Right ventricle myocardium superior (tissue), 1 donor: ENCODE measurements at regions not wholly inside any gene's neighbourhood (a gene's known extent, or its start where the extent isn't known, plus 50 kb on each side); places are given as distances from the start of the nearest gene placed in this dataset.
"Not testable (repeated sequence)": the region's sequence is repeated elsewhere in the genome, so short reads cannot be mapped to it uniquely, and the experiment has no call there.

ENCODE experiments used
- ATAC-seq: fragments of 200-7000 bp; cut with Tn5 transposase; one replicate; pipeline ENCODE4 v1.9.1; 2020; ENCODE audit warnings: mild to moderate bottlenecking; ENCODE audit not compliant: poor library complexity
- DNase-seq: peaks from one replicate; pipeline ENCODE4 v3.0.0-alpha.2; 2020
- intact Hi-C: fragments of 100-400 bp; cut with DNase I; formaldehyde crosslinking; loops from one replicate; pipeline ENCODE4 v1.11.2; 2022
- donor health status: DM: no; HTN: yes; CAD: no; lungs with severe emphysema.

DNA sequence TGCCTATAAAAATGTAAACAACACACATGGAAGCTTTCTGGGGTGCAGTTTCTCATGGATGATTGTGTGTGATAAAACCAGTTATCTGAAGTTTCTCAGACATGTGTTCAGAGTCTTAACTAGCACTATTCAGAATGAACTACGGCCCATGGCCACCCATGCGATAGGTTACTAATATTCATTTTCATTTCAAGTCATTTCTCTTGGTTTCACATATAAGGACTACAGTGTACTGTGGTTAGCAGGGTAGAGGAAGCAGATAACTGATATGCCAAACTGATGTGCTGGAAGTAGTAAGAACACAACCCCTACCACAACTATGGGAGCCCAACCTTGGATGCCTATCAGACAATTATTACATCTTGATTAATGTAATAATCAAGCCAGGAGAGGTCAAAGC lies 372.1 kb downstream of the DTWD2 start:
- ATAC-seq (no peak), DNase-seq (no peak)
- intact Hi-C loops = no loop called here

DNA sequence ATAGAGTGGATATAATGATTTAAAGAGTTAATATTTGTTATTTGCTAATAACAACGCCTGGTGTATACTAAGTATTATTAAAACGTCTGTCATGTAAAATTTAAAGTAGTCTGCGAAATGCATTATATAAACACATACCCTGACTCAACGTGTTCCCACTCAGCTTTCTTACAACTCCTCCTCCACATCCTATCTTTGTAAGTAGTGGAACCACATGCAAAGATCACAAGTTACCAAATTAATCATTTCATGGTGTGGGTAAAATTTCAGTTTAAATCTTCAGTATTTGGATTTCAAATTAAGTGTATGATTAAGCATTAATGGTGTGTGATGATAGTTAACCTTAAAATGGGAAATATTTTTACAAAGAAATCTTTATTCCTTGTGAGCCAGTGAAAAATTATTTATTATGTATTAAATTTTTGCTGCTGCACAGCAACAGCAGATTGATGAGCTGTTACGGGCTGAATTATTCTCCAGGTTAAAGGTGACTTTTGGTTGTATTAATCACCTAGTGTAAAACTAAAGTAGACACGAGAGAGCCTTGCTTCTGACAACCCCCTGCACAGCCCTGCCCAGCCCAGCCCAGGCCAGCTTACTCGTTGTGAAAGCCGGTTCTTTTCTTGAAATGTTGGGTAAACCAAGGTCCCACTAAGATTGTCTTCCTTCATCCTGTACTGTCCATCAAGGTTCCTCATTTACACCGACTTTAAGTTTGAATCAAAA lies 373.5 kb downstream of the DTWD2 start:
- no peak for ATAC-seq

DNA sequence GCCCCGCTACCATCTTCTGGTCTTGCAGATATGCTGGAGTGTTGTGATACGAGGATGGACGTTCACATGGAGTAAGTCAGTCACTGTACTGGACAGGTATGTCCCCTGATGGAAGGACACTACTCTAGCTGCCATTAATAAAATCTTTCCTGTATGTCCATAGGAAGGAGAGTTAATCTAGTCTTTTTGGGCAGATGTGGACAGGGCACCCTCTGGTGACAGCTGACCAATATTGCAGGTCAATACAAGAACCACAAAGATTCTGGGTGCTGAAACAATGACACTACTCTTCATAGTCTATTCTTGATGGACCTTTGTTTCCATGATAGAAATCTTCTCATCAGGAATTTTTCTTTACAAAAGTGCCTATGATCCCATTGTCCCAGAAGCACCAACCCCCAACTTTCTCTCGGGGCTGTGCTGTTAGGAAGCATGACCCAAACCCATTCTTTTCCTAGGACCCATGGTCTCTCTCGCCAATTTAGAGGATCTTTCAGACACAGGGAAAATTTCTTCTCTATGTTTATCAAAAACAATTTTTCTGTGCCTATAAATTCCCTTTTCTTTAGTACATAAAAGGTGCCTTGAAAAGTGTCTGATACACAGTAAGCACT lies 376.9 kb downstream of the DTWD2 start:
- ATAC-seq = peak; percentile 18
- no peak for DNase-seq
- intact Hi-C loops = no loop called here

More for the DNA sequence above, 373.5 kb downstream of the DTWD2 start:
- intact Hi-C loops = no loop called here
- no peak for DNase-seq

DNA sequence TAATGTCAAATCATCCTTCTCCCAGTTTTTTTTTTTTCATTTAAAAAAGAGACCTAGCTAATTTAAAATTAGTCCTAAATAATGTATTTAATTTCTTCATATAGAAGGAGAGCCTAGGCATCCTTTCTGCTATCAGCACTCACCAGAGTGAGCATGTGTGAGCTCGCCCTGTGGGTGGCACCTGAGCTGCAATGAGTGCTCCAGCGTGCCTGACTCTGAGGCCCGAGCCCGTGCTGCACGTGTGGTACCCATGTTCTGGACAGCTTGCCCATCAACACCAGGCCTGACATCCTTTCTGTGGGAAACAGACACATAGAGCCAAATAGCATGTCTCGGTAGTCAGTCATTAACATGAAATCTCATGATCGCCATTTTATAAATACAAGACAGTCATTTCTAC lies 381.4 kb downstream of the DTWD2 start:
- no peak for DNase-seq
- intact Hi-C loops = no loop called here
- ATAC-seq = no peak

DNA sequence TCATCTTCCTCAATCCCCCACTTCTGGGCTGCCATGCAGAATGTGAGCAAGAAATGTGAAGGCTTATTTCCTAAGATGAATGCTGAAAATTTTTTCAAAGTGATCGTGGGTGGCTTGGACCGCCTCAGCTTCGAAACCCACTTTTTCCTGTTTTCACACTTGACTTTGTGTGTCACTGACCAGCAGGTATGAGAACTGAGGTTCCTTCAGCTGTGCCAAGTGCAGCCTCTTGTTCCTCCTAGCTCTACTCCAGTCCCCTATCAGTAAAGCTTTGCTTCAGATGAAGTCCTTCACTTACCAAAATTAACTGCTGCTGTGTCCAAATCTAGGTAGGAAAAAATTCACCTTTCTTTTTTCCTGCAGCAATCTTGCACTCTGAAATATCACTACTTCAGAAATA lies 382.6 kb downstream of the DTWD2 start:
- intact Hi-C loops = no loop called here
- no peak for ATAC-seq
- no peak for DNase-seq

DNA sequence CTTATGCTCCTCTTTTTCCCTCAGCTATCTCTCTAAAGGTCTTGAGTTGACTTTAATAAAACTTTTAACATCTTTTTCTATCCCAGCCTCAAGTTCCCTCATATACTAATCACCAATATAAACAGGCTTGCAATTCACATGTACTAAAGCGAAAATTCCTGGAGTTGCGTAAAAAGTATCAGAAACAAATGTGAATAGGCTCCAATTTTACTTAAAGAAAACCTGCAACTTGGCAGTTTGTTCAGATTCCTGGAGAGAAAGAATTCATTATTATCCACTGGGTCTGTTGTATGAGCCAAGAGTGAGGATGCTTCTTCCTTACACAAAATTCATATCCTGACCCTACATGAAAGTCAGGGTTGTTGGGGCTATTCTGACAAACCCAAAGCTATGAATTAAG lies 384.2 kb downstream of the DTWD2 start:
- no peak for DNase-seq
- intact Hi-C loops = no loop called here
- ATAC-seq = no peak

DNA sequence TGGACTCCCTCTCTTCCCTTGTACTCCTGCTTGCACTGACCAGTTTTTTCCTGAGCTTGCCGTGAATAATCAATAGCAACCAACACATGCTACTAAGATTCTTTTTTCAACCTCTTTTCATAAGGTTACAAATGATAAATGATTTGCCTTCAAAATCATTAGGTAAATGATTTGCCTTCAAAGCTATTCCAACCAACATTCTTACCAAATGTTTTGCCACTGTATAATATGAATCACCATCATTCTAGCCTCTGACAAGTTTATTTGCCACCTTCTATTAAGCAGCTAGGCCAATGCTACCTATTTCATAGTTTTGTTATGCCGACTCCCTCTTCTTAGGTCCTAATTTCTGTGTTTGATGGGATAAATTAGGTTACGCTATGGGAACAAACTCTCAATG lies 385.1 kb downstream of the DTWD2 start:
- DNase-seq (no peak), ATAC-seq (no peak)
- intact Hi-C loops = no loop called here

DNA sequence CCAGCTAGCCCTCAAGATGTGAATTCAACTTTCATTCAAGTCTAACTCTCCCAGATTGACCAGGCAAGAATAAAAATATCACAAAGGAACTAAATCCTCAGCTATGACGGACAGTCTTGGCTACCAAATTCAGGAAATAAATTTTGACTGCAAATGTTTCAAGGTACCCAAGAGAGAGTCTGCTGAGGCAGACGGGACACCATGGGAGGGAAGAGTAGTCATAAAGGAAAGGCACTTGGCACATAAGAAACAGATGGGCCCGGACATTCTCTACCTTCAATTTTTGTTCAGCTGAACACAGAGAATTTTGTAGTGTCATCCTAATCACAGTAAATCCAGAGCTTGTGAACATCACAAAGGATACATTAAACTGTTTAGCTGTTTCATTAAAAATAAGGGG lies 390.0 kb downstream of the DTWD2 start:
- ATAC-seq (no peak), DNase-seq (no peak)
- intact Hi-C loops = no loop called here

DNA sequence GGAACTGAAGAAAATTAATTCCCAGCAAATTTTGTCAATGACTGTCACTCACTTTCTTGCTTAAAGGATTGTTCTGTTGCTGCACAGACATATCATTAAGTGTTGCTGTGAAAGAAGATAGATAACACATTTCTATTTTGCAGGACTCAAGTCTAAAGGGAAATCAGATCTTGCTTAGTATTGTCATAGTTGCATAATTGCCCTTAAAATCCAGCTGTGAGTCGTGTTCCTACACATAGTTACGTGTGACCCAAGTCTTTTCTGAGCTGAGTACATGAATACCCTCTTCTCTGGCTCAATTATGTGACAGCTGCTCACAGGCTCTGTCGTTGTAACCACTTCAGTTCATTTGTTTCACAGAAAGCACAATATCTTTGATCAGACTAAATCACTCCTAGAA lies 390.8 kb downstream of the DTWD2 start:
- DNase-seq (no peak), ATAC-seq (no peak)
- intact Hi-C loops = no loop called here

DNA sequence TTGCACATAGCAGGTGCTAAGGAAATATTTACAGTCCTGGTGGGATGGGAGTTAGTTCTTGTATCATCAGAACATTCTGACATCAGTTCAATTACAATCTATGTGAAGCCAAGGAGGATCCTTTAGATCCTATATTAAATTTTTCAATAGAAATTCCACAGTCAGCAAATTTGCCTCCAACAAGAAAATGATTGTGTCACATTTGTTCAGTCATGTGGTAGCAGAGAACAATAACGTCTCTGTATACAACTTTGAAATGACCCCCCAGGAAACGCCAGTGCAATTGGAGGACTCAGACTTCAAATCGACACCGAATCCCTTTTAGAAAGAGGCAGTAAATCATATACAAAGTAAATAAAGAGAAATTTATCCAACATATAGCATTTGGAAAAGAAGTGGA lies 392.1 kb downstream of the DTWD2 start:
- DNase-seq = no peak
- no peak for ATAC-seq

DNA sequence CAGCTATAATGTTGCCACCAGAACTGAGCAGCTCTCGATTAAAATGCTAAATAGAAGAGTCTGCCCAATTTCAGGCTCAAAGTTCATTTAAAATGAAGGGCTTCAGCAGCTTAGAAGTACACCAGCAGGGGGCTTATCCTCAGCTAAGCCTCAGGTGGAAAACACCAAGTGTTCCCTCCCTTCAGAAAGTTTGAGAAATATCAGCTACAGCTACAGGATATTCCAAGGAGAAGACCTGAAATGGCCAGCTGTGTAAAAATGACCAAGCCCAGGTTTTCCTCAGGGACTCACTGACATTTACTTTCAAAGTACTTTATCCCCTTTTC lies 395.4 kb downstream of the DTWD2 start:
- no peak for DNase-seq
- ATAC-seq = no peak
- intact Hi-C loops = no loop called here

More for the DNA sequence above, 392.1 kb downstream of the DTWD2 start:
- intact Hi-C loops = no loop called here

DNA sequence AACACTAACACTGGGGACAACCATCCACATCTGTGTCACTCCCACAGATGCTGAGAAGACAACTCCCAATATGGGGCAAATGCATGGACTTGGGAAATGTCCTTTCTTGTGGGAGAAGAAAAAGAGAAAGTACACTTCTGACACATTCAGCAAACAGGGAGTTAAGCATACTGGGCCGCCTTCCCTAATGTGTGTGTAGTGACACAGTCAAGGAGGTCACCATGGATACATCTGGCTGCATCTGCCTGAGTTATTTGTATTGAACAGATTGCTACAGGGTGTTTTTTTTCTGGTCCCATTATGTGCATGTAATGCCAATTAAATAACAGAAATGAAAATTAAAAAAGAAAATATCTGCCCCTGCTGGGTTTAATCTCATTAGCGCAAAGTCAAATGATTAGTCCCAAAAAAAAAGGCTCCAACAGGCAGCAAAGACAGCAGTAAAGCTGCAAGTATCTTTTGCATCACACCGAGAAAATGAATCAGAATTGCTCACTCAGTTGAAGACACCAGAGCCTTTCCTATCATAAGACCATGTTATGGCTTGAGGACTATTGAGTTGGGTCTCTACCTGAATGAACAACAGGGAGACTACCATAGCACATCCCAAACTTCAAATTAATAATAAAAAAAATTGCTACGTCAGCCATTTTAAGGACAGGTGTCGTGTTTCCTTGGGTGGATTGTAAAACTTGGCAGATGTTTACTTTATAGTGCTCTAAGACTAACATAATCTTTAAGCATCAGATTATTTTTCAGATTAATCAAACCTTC lies 395.9 kb downstream of the DTWD2 start:
- no peak for ATAC-seq
- intact Hi-C loops = no loop called here
- no peak for DNase-seq

DNA sequence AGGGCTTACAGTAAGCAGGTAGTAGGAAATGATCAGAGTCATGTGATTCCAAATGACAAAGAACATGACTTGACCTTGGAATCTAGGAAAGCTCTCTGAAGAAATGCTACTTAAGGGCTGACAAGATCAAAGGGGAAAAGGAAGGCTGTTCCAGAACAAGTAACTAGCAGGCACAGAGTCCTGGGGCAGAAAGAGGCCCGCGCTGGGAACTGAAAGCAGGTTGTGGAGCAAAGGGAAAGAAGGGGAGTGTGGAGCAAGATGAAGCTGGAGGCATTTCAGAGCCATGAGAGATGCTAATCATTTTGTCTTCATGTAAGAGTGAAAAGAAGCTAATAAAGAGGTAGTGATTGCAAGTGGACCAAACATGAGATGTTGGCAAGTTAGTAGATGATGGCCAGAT lies 397.5 kb downstream of the DTWD2 start:
- DNase-seq = no peak
- intact Hi-C loops = no loop called here
- ATAC-seq = no peak

DNA sequence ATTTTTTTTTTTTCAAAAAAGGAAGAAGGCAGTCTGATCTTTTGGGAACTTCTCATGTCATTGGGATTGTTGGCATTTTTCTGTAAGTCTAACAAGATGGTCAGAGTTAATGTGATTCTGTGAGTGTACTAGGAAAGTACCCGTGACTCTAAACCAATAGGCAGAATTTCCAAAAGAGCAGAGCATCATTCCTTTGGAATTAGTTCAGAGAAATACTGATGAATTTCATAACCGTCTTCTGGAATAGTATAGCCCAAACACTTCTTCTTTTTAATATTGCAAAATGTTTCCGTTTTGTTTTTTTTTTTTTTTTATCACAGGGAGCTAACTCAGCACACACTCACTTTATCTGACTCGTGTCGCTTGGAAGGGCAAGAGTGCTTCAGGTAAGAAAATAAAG lies 407.4 kb downstream of the DTWD2 start:
- intact Hi-C loops = no loop called here
- ATAC-seq (no peak), DNase-seq (no peak)

DNA sequence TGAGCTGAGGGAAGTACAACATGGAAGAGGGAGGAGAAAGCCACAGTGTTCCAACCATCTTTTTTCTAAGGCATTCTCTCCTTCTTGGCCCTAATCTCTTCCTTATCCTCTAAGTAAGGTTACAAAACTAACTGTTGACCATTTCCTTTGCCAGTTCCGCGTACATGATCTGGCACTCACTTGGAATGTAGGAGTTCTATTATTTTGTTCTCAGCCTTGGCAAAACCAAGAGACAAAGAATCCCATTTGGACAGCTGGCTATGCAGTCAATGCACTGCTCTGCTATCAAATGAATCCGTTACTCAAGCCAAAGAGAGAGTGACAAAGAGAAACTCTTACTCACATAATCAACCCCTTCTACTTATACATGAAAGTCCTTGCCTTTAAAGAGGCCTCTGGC lies 410.3 kb downstream of the DTWD2 start:
- DNase-seq (no peak), ATAC-seq (peak; percentile 72)
- intact Hi-C loops = no loop called here

DNA sequence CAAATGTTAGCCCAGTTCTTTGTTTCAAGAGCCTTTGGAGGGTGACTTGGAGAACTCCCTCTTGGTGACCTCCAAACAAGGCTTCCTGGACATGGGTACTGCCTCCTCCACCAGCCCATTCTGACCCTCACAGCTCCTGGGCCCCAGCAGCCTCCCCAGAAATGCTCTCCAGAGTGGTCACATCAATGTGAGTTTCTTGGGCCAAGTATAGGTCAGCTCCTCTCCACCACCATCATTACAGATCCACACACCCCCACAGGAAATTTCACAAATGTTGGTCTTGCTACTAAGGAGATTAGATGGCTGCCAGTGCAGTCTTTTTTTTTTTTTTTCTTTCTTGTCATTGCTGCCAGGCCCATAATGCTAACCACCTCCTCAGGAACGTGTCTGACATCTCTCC lies 410.7 kb downstream of the DTWD2 start:
- peak; percentile 10 for ATAC-seq
- DNase-seq = no peak
- intact Hi-C loops = no loop called here

DNA sequence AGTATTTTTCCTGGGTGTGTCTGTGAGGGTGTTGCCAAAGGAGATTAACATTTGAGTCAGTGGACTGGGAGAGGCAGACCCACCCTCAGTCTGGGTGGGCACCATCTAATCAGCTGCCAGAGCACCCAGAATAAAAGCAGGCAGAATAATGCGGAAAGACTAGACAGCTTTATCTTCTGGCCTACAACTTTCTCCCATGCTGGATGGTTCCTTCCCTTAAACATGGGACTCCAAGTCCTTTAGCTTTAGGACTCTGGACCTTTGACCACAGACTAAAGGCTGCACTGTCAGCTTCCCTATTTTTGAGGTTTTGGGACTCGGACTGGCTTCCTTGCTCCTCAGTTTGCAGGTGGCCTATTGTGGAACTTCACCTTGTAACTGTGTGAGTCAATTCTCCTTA lies 418.1 kb downstream of the DTWD2 start:
- intact Hi-C loops, DNase-seq, ATAC-seq: not testable (repeated sequence)

DNA sequence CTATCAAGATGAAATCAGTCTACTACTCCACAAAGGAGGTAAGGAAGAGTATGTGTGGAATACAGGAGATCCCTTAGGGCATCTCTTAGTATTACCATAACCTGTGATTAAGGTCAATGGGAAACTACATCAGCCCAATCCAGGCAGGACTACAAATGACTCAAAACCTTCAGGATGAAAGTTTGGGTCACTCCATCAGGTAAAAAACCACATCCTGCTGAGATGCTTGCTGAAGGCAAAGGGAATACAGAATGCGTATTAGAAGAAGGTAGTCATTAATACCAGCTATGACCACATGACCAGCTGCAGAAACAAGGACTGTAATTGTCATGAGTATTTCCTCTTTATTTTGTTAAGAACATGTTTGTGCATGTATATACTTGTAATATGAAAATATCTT lies 418.8 kb downstream of the DTWD2 start:
- intact Hi-C loops, DNase-seq, ATAC-seq: not testable (repeated sequence)

DNA sequence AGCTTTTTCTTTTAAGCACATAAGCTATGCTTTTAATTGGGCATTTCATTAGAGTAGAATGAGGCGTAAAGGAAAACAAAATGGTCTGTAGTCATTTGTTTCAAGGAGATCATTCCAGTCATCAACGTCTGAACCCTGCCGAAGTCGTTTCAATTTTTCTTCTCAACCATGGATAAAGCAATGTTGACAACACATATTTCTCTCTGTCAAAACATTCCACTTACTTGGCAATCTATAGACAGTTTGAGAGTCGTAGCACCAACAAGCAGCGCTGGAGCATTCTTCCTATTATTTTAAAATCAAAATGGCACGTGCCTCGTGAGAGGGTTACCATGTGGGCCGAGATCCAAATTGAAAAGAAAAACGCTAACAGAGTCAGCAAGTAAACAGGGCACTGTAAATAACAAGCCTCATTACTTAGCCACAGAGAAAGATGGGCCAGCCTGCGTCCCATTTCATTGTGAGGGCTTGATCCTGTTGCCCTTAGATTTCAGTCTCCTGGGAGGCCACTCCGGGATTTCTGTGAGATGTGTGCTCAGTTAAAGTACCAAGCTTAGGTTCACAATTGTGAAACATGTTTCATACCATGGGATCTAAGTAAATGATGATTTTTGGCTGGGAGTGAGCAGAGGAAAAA lies 422.9 kb downstream of the DTWD2 start:
- no peak for DNase-seq
- no peak for ATAC-seq
- intact Hi-C loops = no loop called here

DNA sequence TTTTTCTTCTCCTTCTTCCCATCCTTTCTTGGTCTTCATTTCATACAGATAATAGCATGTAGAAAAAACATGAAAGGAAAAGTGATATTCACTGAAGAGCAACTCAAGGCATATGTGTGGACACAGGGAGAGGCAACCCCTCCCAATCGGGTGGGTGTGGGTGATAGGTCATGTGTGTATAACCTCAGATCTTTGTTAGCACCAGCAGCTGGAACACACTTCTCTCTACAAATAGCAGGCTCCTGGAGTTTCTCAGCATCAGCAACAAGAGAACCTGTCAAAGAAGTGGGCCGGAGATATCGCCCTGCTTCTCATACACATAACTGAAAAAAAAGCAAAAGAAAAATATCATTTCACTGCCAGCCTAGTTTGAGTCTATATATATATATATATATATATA lies 426.4 kb downstream of the DTWD2 start:
- ATAC-seq = peak; percentile 88
- intact Hi-C loops = no loop called here
- DNase-seq = peak; percentile 45
